GM23338 (cell line): ENCODE measurements at regions not wholly inside any gene's neighbourhood (a gene's known extent, or its start where the extent isn't known, plus 50 kb on each side); places are given as distances from the start of the nearest gene placed in this dataset.

Experiments used
- ATAC-seq: fragments of 200-7000 bp; cut with Tn5 transposase; 3 replicates; pipeline ENCODE4 v1.9.1; 2020
- DNase-seq: peaks from one replicate; pipeline ENCODE4 v3.0.0-alpha.2; 2015; ENCODE audit warnings: low spot score
- H2AFZ ChIP-seq: fragments of 200-600 bp; sonication (generic); 2 replicates; pipeline ENCODE4 v1.8.0; 2016; ENCODE audit warnings: antibody characterized with exemption, mild to moderate bottlenecking, moderate library complexity
- H3F3A ChIP-seq: fragments of 200-600 bp; sonication (generic); replicated peaks from 2 replicates; pipeline ENCODE4 v1.8.0; 2017; ENCODE audit warnings: antibody characterized with exemption, mixed run types, low read depth
- H3K27ac ChIP-seq: fragments of 200-600 bp; sonication (generic); 2 replicates; pipeline ENCODE4 v1.6.1; 2016; ENCODE audit warnings: low read depth
- H3K27me3 ChIP-seq: fragments of 200-600 bp; sonication (generic); 2 replicates; pipeline ENCODE4 v1.8.0; 2016; ENCODE audit warnings: mild to moderate bottlenecking, mixed run types, moderate library complexity; ENCODE audit not compliant: insufficient read depth
- H3K36me3 ChIP-seq: fragments of 200-600 bp; sonication (generic); 2 replicates; pipeline ENCODE4 v1.8.0; 2016; ENCODE audit warnings: mild to moderate bottlenecking; ENCODE audit not compliant: insufficient read depth
- H3K4me1 ChIP-seq: fragments of 200-600 bp; sonication (generic); 2 replicates; pipeline ENCODE4 v1.8.0; 2016; ENCODE audit warnings: mild to moderate bottlenecking, moderate library complexity; ENCODE audit not compliant: insufficient read depth
- H3K4me2 ChIP-seq: fragments of 200-600 bp; sonication (generic); 2 replicates; pipeline ENCODE4 v1.7.1; 2017; ENCODE audit warnings: mixed run types
- H3K4me3 ChIP-seq: fragments of 200-600 bp; sonication (generic); 2 replicates; pipeline ENCODE4 v1.6.1; 2016; ENCODE audit warnings: mixed run types
- H3K79me2 ChIP-seq: fragments of 200-600 bp; sonication (generic); replicated peaks from 2 replicates; pipeline ENCODE4 v1.8.0; 2017; ENCODE audit warnings: mild to moderate bottlenecking; ENCODE audit not compliant: insufficient read depth
- H3K9me2 ChIP-seq: fragments of 200-600 bp; sonication (generic); 2 replicates; pipeline ENCODE4 v1.8.0; 2017; ENCODE audit not compliant: insufficient read depth
- H4K20me1 ChIP-seq: fragments of 200-600 bp; sonication (generic); replicated peaks from 2 replicates; pipeline ENCODE4 v1.8.0; 2017; ENCODE audit warnings: mild to moderate bottlenecking; ENCODE audit not compliant: insufficient read depth
- H3K27ac Mint-ChIP-seq: 2 replicates; pipeline ENCODE4 v1.8.0; 2020; ENCODE audit warnings: inconsistent platforms, mild to moderate bottlenecking, moderate library complexity, mixed read lengths
- H3K27me3 Mint-ChIP-seq: 3 replicates; pipeline ENCODE4 v1.8.0; 2022; ENCODE audit warnings: low read depth, mild to moderate bottlenecking, moderate library complexity, mixed read lengths, inconsistent platforms; ENCODE audit not compliant: insufficient read depth, poor library complexity
- H3K36me3 Mint-ChIP-seq: 3 replicates; pipeline ENCODE4 v1.8.0; 2021; ENCODE audit warnings: low read depth, mild to moderate bottlenecking, inconsistent platforms, moderate library complexity, mixed read lengths
- H3K4me1 Mint-ChIP-seq: 3 replicates; pipeline ENCODE4 v1.8.0; 2020; ENCODE audit warnings: mild to moderate bottlenecking, inconsistent platforms, mixed read lengths
- H3K4me3 Mint-ChIP-seq: 3 replicates; pipeline ENCODE4 v1.8.0; 2021; ENCODE audit warnings: moderate library complexity, mild to moderate bottlenecking, inconsistent platforms, mixed read lengths
- H3K9me3 Mint-ChIP-seq: 3 replicates; pipeline ENCODE4 v1.8.0; 2020; ENCODE audit warnings: moderate library complexity, mild to moderate bottlenecking, inconsistent platforms, mixed read lengths
- EZH2 ChIP-seq: fragments of 200-600 bp; sonication (generic); IDR thresholded peaks from one replicate; pipeline ENCODE4 v1.8.0; 2017; ENCODE audit warnings: antibody characterized with exemption, mild to moderate bottlenecking, low read depth; ENCODE audit not compliant: unreplicated experiment
- NANOG ChIP-seq: IDR thresholded peaks from 2 replicates; pipeline ENCODE4 v1.6.1; 2016; ENCODE audit warnings: antibody characterized with exemption, borderline replicate concordance
- POLR2AphosphoS5 ChIP-seq: IDR thresholded peaks from 2 replicates; pipeline ENCODE4 v1.6.1; 2016; ENCODE audit warnings: antibody characterized with exemption, low read depth
- ZNF331 ChIP-seq: fragments of 250-450 bp; sonication (Bioruptor Pico); IDR thresholded peaks from 2 replicates; pipeline ENCODE4 v1.5.0; 2020; ENCODE audit warnings: low read depth, mild to moderate bottlenecking, moderate library complexity
- TF ChIP-seq, protein P1 (sequence below), 2 experiments: fragments of 200-600 bp in 1 of 2; sonication (generic) in 1 of 2; conservative IDR thresholded peaks; 2 replicates each; pipeline versions ENCODE4 v1.5.1 to v1.6.1; 2016 to 2017; ENCODE audit warnings: antibody characterized with exemption in 2 of 2, low read depth in 2 of 2, mild to moderate bottlenecking in 2 of 2, moderate library complexity in 1 of 2
- TF ChIP-seq, protein P2 (sequence below): fragments of 250-450 bp; sonication (Bioruptor Pico); IDR thresholded peaks from 2 replicates; pipeline ENCODE4 v1.5.0; 2020; ENCODE audit warnings: mild to moderate bottlenecking, moderate library complexity
- TF ChIP-seq, protein P3 (sequence below): IDR thresholded peaks from 2 replicates; pipeline ENCODE4 v1.6.1; 2016; ENCODE audit warnings: antibody characterized with exemption

DNA sequence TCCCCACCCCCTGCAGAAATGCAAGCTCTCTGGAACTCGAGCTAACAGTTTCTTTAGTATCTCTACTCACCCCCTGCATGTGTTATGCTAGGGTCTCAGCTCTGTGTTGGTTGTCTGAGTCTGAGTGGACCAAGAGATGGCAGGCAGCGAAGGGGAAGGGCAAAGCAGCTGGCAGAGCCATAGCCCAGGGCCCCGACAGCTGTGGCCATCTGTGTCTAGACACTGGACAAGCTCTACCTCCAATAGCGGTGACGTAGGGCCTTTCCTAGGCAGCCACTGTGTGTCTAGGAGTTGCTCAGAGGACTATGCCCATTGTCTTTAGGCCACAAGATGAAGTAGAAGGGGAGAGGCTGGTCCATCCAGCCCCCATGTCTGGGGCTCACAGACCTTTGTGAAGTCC, 79.2 kb downstream of the EFNB1 start:
- Mint-ChIP-seq H3K27ac (no peak overlapping the region), H3K4me1 (peaks cover 15% of the 10 kb centered on the region), H3K9me3 (no peaks in the 10 kb centered on the region), H3K4me3 (no peak overlapping the region), H3K36me3 (no peaks in the 10 kb centered on the region), H3K27me3 (peaks cover 4% of the 10 kb centered on the region)
- TF ChIP-seq POLR2AphosphoS5 (no peak), EZH2 (no peak), ZNF331 (CRISPR knock-in tag) (no peak), NANOG (no peak)
- TF ChIP-seq, protein P1, sequence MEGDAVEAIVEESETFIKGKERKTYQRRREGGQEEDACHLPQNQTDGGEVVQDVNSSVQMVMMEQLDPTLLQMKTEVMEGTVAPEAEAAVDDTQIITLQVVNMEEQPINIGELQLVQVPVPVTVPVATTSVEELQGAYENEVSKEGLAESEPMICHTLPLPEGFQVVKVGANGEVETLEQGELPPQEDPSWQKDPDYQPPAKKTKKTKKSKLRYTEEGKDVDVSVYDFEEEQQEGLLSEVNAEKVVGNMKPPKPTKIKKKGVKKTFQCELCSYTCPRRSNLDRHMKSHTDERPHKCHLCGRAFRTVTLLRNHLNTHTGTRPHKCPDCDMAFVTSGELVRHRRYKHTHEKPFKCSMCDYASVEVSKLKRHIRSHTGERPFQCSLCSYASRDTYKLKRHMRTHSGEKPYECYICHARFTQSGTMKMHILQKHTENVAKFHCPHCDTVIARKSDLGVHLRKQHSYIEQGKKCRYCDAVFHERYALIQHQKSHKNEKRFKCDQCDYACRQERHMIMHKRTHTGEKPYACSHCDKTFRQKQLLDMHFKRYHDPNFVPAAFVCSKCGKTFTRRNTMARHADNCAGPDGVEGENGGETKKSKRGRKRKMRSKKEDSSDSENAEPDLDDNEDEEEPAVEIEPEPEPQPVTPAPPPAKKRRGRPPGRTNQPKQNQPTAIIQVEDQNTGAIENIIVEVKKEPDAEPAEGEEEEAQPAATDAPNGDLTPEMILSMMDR (conservative IDR thresholded peaks at IDR 0.05; ENCODE audit: low read depth in 2 of 2) = no peak
- TF ChIP-seq, protein P2, sequence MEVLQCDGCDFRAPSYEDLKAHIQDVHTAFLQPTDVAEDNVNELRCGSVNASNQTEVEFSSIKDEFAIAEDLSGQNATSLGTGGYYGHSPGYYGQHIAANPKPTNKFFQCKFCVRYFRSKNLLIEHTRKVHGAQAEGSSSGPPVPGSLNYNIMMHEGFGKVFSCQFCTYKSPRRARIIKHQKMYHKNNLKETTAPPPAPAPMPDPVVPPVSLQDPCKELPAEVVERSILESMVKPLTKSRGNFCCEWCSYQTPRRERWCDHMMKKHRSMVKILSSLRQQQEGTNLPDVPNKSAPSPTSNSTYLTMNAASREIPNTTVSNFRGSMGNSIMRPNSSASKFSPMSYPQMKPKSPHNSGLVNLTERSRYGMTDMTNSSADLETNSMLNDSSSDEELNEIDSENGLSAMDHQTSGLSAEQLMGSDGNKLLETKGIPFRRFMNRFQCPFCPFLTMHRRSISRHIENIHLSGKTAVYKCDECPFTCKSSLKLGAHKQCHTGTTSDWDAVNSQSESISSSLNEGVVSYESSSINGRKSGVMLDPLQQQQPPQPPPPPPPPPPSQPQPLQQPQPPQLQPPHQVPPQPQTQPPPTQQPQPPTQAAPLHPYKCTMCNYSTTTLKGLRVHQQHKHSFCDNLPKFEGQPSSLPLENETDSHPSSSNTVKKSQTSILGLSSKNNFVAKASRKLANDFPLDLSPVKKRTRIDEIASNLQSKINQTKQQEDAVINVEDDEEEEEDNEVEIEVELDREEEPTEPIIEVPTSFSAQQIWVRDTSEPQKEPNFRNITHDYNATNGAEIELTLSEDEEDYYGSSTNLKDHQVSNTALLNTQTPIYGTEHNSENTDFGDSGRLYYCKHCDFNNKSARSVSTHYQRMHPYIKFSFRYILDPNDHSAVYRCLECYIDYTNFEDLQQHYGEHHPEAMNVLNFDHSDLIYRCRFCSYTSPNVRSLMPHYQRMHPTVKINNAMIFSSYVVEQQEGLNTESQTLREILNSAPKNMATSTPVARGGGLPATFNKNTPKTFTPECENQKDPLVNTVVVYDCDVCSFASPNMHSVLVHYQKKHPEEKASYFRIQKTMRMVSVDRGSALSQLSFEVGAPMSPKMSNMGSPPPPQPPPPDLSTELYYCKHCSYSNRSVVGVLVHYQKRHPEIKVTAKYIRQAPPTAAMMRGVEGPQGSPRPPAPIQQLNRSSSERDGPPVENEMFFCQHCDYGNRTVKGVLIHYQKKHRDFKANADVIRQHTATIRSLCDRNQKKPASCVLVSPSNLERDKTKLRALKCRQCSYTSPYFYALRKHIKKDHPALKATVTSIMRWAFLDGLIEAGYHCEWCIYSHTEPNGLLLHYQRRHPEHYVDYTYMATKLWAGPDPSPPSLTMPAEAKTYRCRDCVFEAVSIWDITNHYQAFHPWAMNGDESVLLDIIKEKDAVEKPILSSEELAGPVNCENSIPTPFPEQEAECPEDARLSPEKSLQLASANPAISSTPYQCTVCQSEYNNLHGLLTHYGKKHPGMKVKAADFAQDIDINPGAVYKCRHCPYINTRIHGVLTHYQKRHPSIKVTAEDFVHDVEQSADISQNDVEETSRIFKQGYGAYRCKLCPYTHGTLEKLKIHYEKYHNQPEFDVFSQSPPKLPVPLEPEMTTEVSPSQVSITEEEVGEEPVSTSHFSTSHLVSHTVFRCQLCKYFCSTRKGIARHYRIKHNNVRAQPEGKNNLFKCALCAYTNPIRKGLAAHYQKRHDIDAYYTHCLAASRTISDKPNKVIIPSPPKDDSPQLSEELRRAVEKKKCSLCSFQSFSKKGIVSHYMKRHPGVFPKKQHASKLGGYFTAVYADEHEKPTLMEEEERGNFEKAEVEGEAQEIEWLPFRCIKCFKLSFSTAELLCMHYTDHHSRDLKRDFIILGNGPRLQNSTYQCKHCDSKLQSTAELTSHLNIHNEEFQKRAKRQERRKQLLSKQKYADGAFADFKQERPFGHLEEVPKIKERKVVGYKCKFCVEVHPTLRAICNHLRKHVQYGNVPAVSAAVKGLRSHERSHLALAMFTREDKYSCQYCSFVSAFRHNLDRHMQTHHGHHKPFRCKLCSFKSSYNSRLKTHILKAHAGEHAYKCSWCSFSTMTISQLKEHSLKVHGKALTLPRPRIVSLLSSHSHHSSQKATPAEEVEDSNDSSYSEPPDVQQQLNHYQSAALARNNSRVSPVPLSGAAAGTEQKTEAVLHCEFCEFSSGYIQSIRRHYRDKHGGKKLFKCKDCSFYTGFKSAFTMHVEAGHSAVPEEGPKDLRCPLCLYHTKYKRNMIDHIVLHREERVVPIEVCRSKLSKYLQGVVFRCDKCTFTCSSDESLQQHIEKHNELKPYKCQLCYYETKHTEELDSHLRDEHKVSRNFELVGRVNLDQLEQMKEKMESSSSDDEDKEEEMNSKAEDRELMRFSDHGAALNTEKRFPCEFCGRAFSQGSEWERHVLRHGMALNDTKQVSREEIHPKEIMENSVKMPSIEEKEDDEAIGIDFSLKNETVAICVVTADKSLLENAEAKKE (CRISPR knock-in tag) = no peak
- TF ChIP-seq, protein P3, sequence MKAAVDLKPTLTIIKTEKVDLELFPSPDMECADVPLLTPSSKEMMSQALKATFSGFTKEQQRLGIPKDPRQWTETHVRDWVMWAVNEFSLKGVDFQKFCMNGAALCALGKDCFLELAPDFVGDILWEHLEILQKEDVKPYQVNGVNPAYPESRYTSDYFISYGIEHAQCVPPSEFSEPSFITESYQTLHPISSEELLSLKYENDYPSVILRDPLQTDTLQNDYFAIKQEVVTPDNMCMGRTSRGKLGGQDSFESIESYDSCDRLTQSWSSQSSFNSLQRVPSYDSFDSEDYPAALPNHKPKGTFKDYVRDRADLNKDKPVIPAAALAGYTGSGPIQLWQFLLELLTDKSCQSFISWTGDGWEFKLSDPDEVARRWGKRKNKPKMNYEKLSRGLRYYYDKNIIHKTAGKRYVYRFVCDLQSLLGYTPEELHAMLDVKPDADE = no peak
- no peaks in the 10 kb centered on the region for H3K36me3 ChIP-seq
- H3K4me3 ChIP-seq = no peak overlapping the region
- no peaks in the 10 kb centered on the region for H3F3A ChIP-seq
- no peaks in the 10 kb centered on the region for H3K9me2 ChIP-seq
- no peaks in the 10 kb centered on the region for H3K79me2 ChIP-seq
- no peak overlapping the region for H3K4me2 ChIP-seq
- DNase-seq = no peak
- peaks cover 4% of the 10 kb centered on the region; the same call in 1 of the 2 replicates for H3K4me1 ChIP-seq
- no peak overlapping the region for H2AFZ ChIP-seq
- ATAC-seq = no peak
- H3K27ac ChIP-seq = no peak overlapping the region
- no peaks in the 10 kb centered on the region for H3K27me3 ChIP-seq
- H4K20me1 ChIP-seq = no peaks in the 10 kb centered on the region
